CD4-positive, alpha-beta T cell (primary cell): ENCODE measurements at regions not wholly inside any gene's neighbourhood (a gene's known extent, or its start where the extent isn't known, plus 50 kb on each side); places are given as distances from the start of the nearest gene placed in this dataset.

ENCODE experiments used
- ATAC-seq: fragments of 200-7000 bp; cut with Tn5 transposase; one replicate; pipeline ENCODE4 v1.10.0; 2022; ENCODE audit warnings: mild to moderate bottlenecking; ENCODE audit not compliant: poor library complexity
- CTCF ChIA-PET: fragments of 350-600 bp; sonication (Branson Sonifier 250); formaldehyde crosslinking; loops from one replicate; lab custom pipeline; 2021; ENCODE audit warnings: antibody characterized with exemption, inconsistent platforms; lab: Charles Lee
- POLR2A ChIA-PET: fragments of 350-600 bp; sonication (Branson Sonifier 250); formaldehyde crosslinking; loops from one replicate; lab custom pipeline; 2021; ENCODE audit warnings: antibody characterized with exemption, inconsistent platforms; lab: Charles Lee
- DNase-seq, 14 experiments: peaks; one replicate each; pipeline ENCODE4 v3.0.0-alpha.2; 2013 to 2020; ENCODE audit warnings: mixed read lengths in 2 of 14
- H3K27ac ChIP-seq, 2 donors: one replicate each; pipeline versions ENCODE4 v1.5.1 to v1.7.0; 2013; ENCODE audit warnings: low read length in 2 of 2, low read depth in 1 of 2, mild to moderate bottlenecking in 1 of 2
- H3K27me3 ChIP-seq, 2 experiments: 1 replicate in 1 of 2; 2 replicates in 1 of 2; pipeline versions ENCODE4 v1.6.1 to v1.7.0; 2013; ENCODE audit warnings: low read length in 2 of 2, control low read depth in 1 of 2, mild to moderate bottlenecking in 1 of 2, moderate library complexity in 1 of 2; ENCODE audit not compliant: insufficient read depth in 2 of 2, control insufficient read depth in 1 of 2
- H3K36me3 ChIP-seq: one replicate; pipeline ENCODE4 v1.6.1; 2013; ENCODE audit warnings: low read length, control low read depth; ENCODE audit not compliant: insufficient read depth
- H3K4me1 ChIP-seq: one replicate; pipeline ENCODE4 v1.6.1; 2013; ENCODE audit warnings: low read length, control low read depth; ENCODE audit not compliant: insufficient read depth
- H3K4me3 ChIP-seq: one replicate; pipeline ENCODE4 v1.5.1; 2013; ENCODE audit warnings: mild to moderate bottlenecking, low read length, moderate library complexity
- H3K9me3 ChIP-seq, 2 experiments: 1 replicate in 1 of 2; 2 replicates in 1 of 2; pipeline versions ENCODE4 v1.6.1 to v1.7.0; 2013; ENCODE audit warnings: low read length in 2 of 2, mild to moderate bottlenecking in 2 of 2, control low read depth in 1 of 2, moderate library complexity in 1 of 2; ENCODE audit not compliant: control insufficient read depth in 1 of 2, insufficient read depth in 1 of 2
- H3K27ac Mint-ChIP-seq: one replicate; pipeline ENCODE4 v1.8.0; 2020; ENCODE audit warnings: mixed read lengths
- H3K27me3 Mint-ChIP-seq: one replicate; pipeline ENCODE4 v1.8.0; 2021; ENCODE audit warnings: mixed read lengths
- H3K36me3 Mint-ChIP-seq: one replicate; pipeline ENCODE4 v1.8.0; 2021; ENCODE audit warnings: low read depth, mixed read lengths
- H3K4me1 Mint-ChIP-seq: one replicate; pipeline ENCODE4 v1.8.0; 2021; ENCODE audit warnings: low read depth, mixed read lengths
- H3K4me3 Mint-ChIP-seq: one replicate; pipeline ENCODE4 v1.8.0; 2020; ENCODE audit warnings: mild to moderate bottlenecking, mixed read lengths
- H3K9me3 Mint-ChIP-seq: one replicate; pipeline ENCODE4 v1.8.0; 2020; ENCODE audit warnings: mixed read lengths
- CTCF ChIP-seq: fragments of 200-600 bp; IDR thresholded peaks from one replicate; pipeline ENCODE4 v1.8.0; 2022; ENCODE audit warnings: antibody characterized with exemption, mild to moderate bottlenecking
- intact Hi-C, 2 experiments: fragments of 100-400 bp; cut with DNase I in 1 of 2; cut with micrococcal nuclease in 1 of 2; formaldehyde crosslinking; loops; one replicate each; pipeline versions ENCODE4 v1.15.1 to v1.9.0; 2023 to 2025; cut with DNase I, micrococcal nuclease

DNA sequence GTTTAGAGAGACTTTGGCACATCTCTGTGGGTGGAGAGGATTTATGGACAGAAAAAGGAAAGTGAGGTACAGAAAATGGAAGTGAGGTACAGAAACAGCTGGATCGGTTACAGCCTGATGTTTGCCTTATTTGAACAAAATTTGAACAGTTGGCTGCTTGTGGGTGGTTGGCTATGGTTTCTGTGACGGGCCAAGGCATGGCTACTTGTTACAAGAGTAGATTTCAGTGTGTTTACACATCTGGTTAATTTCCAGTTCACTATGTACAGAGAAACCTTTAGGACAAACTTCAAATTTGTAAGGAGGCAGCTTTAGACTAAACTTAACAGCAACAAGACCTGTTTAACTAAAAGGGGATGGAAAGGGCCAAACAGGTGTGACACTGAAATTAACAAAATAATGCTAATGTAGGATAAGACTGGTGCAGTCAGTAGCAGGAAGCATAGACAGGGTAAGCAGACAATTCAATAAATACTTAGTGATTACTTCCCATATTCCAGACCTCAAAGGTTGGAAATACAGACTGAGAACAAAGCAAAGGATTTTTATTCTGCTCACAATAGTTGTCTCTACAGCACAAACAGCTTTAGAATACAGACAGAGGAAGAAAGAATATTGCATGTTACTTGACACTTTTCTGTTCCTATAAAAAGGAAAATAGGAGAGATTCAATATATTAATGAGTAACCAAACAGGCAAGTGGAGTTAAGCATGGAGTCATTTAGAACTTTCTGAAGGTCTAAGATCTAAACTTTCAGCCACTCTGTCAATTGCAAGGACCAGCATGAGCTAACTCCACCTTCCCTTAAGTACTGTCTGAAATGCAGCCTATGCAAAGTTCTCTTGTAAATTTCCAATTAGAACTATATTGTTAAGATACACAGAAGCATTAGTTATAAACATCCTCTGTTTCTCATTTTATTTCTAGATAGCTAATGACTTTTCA, 294.4 kb upstream of the FAT4 start:
- H3K4me1 ChIP-seq: no peaks in the 10 kb centered on the region
- TF ChIP-seq CTCF: no peak
- intact Hi-C loops: no loop called here
- no peak overlapping the region for H3K4me3 ChIP-seq
- no peaks in the 10 kb centered on the region for H3K36me3 Mint-ChIP-seq
- no peak overlapping the region for H3K27ac ChIP-seq
- ChIA-PET POLR2A (no interaction called here), CTCF (no interaction called here)
- H3K4me1 Mint-ChIP-seq: no peaks in the 10 kb centered on the region
- DNase-seq (no peak), ATAC-seq (no peak)
- no peaks in the 10 kb centered on the region for H3K36me3 ChIP-seq
- H3K4me3 Mint-ChIP-seq: no peak overlapping the region
- H3K27ac Mint-ChIP-seq: no peak overlapping the region
- no peaks in the 10 kb centered on the region for H3K27me3 Mint-ChIP-seq
- H3K9me3 Mint-ChIP-seq: peaks cover 6% of the 10 kb centered on the region
- peaks cover 0 to under 1% of the 10 kb centered on the region in 2 experiments for H3K9me3 ChIP-seq
- H3K27me3 ChIP-seq: no peaks in the 10 kb centered on the region

GRCh38 chr4:125016892-125017299, 297.9 kb upstream of the FAT4 start:
- intact Hi-C loops: no loop called here
- Mint-ChIP-seq H3K36me3 (no peaks in the 10 kb centered on the region), H3K9me3 (peaks cover 3% of the 10 kb centered on the region), H3K27me3 (no peaks in the 10 kb centered on the region), H3K27ac (no peak overlapping the region), H3K4me3 (no peak overlapping the region), H3K4me1 (no peaks in the 10 kb centered on the region)
- ChIA-PET POLR2A (no interaction called here), CTCF (no interaction called here)
- Histone ChIP-seq H3K27ac (no peak overlapping the region), H3K4me1 (no peaks in the 10 kb centered on the region), H3K36me3 (no peaks in the 10 kb centered on the region), H3K4me3 (no peak overlapping the region), H3K27me3 (no peaks in the 10 kb centered on the region), H3K9me3 (no peaks in the 10 kb centered on the region)
- DNase-seq (no peak), ATAC-seq (no peak)
- TF ChIP-seq CTCF: no peak

DNA sequence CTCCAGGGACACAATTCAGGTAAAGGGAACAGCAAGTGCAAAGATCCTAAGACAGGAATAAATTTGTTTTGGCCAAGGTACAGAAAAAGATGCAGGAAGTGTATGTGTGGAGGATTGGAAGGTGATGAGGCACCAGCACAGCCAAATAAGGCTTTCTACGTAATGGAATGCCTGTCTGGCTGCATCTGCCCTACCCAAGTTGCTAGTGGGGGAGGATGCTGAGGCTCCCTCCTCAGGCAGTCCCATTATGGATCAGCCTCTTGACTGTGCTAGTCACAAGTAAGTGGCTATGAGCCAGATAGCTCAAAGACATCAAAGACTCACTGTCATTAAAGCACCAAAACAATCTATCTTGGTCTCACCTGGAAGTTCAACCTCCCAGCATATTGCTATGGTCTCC, 300.9 kb upstream of the FAT4 start:
- POLR2A ChIA-PET: no interaction called here
- ATAC-seq: no peak
- intact Hi-C loops: no loop called here
- Histone ChIP-seq H3K36me3 (no peaks in the 10 kb centered on the region), H3K27ac (no peak overlapping the region), H3K27me3 (no peaks in the 10 kb centered on the region), H3K9me3 (no peaks in the 10 kb centered on the region), H3K4me1 (no peaks in the 10 kb centered on the region), H3K4me3 (no peak overlapping the region)
- Mint-ChIP-seq H3K4me3 (no peak overlapping the region), H3K4me1 (no peaks in the 10 kb centered on the region), H3K9me3 (no peaks in the 10 kb centered on the region), H3K27me3 (no peaks in the 10 kb centered on the region), H3K36me3 (no peaks in the 10 kb centered on the region), H3K27ac (no peak overlapping the region)
- DNase-seq: no peak
- CTCF ChIA-PET: no interaction called here
- no peak for TF ChIP-seq CTCF
